Renal cortical epithelial cell (primary cell): ENCODE measurements at regions not wholly inside any gene's neighbourhood (a gene's known extent, or its start where the extent isn't known, plus 50 kb on each side); places are given as distances from the start of the nearest gene placed in this dataset.

Experiments
- DNase-seq: peaks from one replicate; pipeline ENCODE4 v3.0.0-alpha.2; 2011; ENCODE audit warnings: low read depth

DNA sequence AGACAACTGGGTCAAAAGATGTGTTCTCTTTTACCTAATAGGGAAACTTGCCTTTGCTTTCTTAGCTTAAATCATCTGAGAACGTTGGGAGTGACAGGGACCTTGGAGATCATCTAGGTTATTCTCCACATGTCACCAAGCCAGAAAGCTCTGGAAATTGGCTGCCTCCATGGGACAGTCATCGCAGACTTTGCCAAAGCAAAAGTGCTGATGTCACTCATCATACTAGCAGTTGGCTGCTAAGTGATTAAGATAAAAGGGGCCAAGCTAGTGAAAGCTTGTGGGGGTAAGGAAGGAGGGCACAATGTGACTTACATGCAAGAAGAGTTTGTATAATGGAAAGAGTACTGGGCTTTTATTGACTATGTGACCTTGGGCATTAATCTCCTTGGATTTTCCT is 198.0 kb upstream of the PFN2 start:
- no peak for DNase-seq

- DNase-seq: no peak
These were observed 194.8 kb upstream of the PFN2 start for GRCh38 chr3:150165396-150166094.

DNA sequence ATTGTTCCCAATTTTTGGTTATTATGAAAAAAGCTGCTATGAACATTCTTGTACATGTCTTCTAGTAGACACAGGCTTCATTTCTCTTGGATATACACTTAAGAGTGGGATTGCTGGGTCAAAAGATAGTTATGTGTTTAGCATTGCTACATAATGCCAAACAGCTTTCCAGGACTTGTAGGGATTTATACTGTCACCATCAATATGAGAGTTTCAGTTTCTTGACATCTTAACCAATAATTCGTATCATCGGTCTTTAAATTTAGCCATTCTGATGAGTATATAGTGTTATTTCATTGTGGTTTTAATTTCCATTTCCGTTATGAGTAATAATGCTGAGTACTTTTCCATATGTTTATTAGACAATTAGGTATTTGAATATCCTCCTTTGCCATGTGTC is 190.3 kb upstream of the PFN2 start:
- no peak for DNase-seq

DNA sequence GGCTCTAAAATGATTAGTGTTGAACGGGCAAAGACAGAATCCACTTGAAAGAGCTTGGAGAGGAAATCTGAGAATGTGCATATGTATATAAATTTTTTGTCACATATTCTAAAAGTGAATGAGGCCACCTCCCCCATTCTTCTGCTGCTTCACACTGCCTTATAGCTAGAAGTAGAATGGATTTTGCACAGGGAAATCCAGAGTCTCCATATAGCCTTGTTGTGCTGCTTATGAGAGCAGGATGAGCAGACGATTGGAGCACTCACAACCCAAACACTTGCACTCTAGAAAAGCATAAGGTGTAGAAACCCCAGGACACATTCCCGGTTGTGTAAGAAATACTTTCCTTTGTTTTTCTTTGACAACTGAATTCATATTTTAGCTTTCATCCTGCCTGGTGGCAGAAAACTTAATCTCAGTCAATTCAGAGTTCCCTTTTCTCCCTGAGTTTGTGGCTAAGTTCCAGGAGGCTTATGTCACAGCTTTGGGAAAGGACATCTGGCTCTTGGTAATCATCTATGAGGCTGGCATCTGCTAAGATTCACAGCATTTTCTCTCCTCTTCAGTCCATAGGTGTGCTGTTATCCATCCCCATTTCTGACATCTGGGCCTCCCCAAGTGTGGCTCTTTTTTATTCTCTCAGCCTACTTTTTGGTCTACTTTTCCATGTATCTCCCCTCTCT is 188.4 kb upstream of the PFN2 start:
- DNase-seq: no peak

DNA sequence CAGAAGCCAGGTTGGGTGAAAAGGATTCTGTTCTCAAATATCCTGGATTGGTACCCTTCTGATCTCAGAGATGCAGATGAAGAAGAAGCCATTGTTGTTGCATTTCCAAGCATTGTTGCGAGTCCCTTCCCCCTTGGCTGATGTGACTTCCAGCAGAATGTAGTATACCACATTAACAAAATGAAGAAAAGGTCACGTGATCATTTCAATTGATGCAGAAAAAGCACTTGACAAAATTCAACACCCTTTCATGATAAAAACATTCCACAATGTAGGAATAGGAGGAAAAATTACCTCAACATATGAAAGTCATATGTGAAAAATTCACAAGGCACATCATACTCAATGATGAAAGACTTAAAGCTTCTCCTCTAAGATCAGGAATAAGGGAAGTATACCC is 181.9 kb upstream of the PFN2 start:
- DNase-seq: no peak

DNA sequence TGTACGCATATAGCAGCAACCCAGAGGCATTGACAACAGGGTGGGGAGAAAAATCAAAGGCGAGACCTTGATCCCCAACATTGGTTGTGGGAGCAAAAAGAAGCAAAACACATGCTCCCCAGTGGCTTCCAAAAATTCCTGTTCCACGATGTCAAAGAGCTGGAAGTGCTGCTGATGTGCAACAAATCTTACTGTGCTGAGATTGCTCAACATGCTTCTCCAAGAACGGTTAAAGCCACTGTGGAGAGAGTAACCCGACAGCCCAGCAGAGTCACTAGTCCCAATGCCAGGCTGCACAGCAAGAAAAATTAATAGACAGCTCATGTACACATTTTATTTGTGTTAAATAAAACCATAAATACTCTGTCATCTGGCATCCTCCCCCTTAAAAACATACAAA is 179.9 kb upstream of the PFN2 start:
- peak; percentile 37 for DNase-seq

DNA sequence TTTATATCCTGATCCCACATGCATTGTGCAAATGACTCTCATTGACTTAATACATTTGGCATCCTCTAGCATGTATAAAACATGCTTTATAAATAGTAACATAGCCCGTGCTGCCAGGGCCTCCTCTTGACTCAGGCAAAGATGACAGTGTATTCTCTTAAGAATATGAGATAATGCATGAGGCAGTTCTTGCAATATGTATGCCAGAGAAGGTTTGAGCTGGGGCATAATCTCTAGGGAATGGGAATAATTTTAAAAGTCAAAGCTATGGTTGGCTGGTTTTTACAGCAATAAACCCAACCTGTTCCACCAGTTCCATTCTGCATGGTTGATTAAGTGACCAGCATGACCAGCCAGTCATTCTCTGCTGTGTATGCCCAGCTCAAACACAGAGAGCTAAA is 179.0 kb upstream of the PFN2 start:
- peak; percentile 82 for DNase-seq

DNA sequence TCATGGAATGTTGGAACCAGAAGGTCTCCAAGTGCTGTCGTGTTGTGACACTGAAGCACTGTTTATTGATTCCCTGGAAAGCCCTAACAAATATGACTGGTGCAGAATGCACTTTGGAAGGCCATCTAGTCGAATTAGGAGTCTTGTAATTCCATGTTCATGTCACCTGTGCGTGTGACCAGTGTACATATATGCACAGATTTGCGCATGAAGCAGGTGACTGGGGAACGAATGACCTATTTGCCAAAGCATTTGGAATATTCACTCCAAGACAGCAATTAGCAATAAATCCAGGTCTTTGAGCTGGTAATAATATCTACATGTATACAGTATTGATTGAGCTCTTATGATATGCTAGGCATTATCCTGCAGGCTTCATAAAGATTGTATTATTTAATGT is 177.5 kb upstream of the PFN2 start:
- DNase-seq: peak; percentile 18

GRCh38 chr3:150147776-150148175 is 177.1 kb upstream of the PFN2 start:
- DNase-seq: no peak

- peak; percentile 90 for DNase-seq
These were observed 176.5 kb upstream of the PFN2 start for GRCh38 chr3:150146991-150147761.

DNA sequence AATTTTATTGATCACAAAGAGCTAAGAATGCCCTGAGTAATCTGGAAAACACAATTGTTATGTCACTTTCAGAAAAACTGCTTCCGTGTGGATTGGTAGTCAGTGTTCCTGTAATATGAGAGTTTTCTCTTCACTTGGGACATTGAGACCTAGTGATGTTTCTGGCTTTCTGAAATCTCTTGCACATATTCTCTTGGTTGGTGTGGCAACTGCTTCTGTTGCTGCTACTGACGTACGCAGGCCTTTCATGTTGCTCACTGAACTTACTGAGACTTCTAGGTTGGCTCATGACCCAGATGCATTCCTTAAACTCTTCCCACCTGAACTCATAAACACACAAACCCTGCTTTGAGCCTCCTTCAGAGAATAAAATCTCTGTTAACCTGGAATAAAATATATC is 175.0 kb upstream of the PFN2 start:
- peak; percentile 79 for DNase-seq

GRCh38 chr3:150144191-150144708 is 173.6 kb upstream of the PFN2 start:
- no peak for DNase-seq

- DNase-seq: peak; percentile 17
These were observed 172.2 kb upstream of the PFN2 start for GRCh38 chr3:150142936-150143335.

DNA sequence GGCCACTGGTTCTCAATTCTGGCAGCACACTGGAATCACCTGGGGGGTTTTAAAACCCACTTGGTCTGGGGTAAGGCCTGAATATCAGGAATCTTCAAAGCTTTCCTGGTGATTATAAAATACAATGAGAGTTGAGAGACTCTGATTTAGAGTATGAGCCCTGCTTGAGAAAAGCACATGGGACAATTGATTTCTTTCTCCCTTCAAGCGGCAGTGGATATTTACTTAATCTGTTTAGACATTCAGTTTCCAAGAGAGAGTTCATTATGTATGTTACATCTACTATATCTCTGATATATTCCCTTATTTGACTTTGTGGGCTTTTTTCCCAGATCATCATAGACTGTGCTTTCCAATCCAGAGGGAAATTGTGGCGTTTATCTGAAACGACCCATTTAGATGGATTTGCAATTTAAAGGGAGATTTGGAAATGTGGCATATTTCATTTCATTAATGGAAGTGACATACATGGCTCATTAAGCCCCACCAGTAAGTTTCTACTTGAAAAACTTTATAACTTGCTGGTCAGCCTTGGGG is 171.2 kb upstream of the PFN2 start:
- no peak for DNase-seq

DNA sequence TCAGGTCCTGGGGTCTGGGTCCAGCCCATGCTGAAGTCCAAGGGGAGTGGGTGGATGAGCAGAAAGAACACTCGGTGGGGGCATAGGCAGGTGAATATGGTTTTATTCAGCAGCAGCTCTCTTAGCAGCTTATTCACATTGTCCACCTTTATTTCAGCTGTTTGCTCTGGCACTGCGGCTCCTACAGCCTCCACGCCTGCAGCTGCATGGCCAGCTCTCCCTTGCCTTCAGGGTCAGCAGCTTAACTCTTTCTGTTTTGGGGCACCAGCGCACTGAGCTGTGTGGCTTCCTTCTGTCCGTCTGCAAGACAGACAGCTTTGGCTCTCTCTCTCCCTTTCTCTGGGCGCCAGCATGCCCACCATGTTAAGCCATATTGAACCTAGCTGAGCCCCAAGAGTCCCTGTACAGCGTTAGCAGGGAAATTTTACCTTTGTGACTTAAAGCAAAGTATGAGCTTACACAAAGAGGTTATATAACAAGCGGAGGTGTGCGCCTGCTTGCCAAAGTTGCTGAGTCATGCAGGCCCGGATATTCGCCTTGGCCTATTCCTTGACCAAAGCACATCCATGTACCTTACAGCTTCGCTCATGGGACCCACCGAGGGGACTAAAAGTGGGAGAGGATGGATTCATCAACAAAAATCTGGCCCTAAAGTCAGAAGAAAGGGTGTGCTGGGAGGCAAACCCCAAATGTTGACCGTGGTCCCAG is 170.1 kb upstream of the PFN2 start:
- no peak for DNase-seq

- DNase-seq: no peak
These were observed 168.1 kb upstream of the PFN2 start for GRCh38 chr3:150138824-150139223.

DNA sequence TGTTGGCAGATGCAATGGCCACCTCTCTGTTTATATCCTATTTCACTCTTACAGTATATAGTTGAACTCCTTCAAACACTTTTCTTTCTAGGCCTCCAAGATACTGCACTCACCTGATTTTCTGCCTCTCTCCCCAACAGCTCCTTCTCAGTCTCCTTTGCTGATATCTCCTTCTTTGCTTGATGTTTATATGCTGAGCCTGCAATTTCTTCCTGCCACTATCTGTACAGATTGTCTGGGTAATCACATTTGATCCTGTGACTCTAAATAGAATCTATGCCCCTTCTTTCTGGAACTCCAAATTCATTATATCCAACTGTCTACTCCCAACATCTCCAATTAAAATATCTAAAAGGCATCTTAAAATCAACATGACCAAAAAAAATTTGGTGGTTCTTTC is 165.5 kb upstream of the PFN2 start:
- DNase-seq: no peak

GRCh38 chr3:150135287-150135721 is 164.6 kb upstream of the PFN2 start:
- DNase-seq: peak; percentile 81

DNA sequence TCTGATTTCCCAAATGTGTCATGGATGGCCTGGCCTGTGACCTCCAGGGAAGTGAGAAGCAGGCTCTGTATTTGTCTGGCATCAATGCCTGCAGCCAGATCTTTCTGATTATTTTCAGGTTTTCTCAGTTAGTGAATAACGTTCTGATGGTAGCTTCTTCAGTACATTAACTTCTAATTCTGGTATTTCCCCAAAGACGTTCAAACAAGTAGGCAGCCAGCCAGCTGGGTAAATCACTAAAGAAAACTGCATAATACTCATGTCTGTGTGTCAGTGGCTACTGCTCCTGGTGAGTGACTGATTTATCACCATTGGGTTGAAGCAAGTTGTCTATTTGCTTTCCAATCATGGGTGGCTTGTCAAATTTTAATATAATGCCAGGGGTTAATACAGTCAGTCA is 162.6 kb upstream of the PFN2 start:
- peak; percentile 53 for DNase-seq

DNA sequence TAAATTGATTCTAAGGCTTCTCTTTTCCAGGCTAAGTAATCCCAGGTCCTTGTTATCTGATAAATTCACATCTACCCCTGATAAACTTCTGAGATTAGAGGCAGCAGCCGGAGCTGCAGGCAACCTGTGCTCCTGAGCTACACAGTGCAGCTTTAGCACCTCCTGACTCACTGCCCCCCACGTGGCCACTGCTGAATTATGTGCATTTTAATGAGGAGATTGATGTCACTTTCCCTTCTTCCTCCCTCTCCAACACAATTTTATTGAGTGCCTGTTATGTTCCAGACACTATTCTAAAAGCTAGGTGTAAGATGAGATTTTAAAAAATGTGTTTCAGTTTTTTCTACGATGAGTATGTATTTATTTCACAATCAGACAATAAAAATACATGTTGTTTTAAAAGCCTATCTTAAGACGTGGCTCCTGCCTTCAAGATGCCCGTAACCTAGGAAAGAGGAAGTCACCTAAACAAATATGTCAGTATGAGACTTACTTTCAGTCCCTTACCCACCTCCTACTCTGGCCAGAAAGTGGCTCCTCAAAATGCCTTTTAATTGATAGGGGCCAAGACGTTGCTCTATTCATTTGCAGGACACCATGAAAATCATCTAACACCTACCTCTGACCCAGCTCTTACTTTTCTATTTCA is 161.5 kb upstream of the PFN2 start:
- DNase-seq: peak; percentile 56

- DNase-seq: no peak
These were observed 161.0 kb upstream of the PFN2 start for GRCh38 chr3:150131663-150132062.
